A673 (cell line): ENCODE measurements at regions not wholly inside any gene's neighbourhood (a gene's known extent, or its start where the extent isn't known, plus 50 kb on each side); places are given as distances from the start of the nearest gene placed in this dataset.

ENCODE experiments used
- BruUV-seq: library from RNA; stranded (reverse); fragments of 400-500 nt; replicated peaks from 2 replicates; lab custom pipeline; 2021; lab: Mats Ljungman, UMichigan
- CTCF ChIA-PET: fragments of 300-600 bp; sonication (Branson Sonifier 250); formaldehyde crosslinking; loops from one replicate; lab custom pipeline; 2022; ENCODE audit warnings: antibody characterized with exemption; lab: Charles Lee
- POLR2A ChIA-PET: fragments of 300-600 bp; sonication (Branson Sonifier 250); formaldehyde crosslinking; loops from one replicate; lab custom pipeline; 2022; ENCODE audit warnings: antibody characterized with exemption; ENCODE audit not compliant: low non-redundant PET; lab: Charles Lee
- DNase-seq: peaks from one replicate; pipeline ENCODE4 v3.0.0-alpha.2; 2015; ENCODE audit warnings: low spot score
- H3K27ac ChIP-seq: fragments of 200-600 bp; sonication (generic); 2 replicates; pipeline ENCODE4 v1.5.1; 2016; ENCODE audit warnings: mixed run types, low read depth, mild to moderate bottlenecking, mixed read lengths, antibody characterized with exemption, low read length; ENCODE audit not compliant: poor library complexity, severe bottlenecking
- H3K27me3 ChIP-seq: fragments of 200-600 bp; sonication (generic); replicated peaks from 2 replicates; pipeline ENCODE4 v1.6.1; 2017; ENCODE audit warnings: mixed run types, low read depth, mild to moderate bottlenecking, mixed read lengths, antibody characterized with exemption, low read length; ENCODE audit not compliant: insufficient read depth, poor library complexity
- H3K36me3 ChIP-seq: fragments of 200-600 bp; sonication (generic); 2 replicates; pipeline ENCODE4 v1.6.1; 2016; ENCODE audit warnings: mixed run types, mild to moderate bottlenecking, mixed read lengths, antibody characterized with exemption, low read length; ENCODE audit not compliant: insufficient read depth, poor library complexity, severe bottlenecking
- H3K4me1 ChIP-seq: fragments of 200-600 bp; sonication (generic); 2 replicates; pipeline ENCODE4 v1.6.1; 2017; ENCODE audit warnings: mixed run types, mild to moderate bottlenecking, mixed read lengths, antibody characterized with exemption, low read length; ENCODE audit not compliant: insufficient read depth, poor library complexity, severe bottlenecking
- H3K4me3 ChIP-seq: fragments of 200-600 bp; sonication (generic); 2 replicates; pipeline ENCODE4 v1.5.1; 2016; ENCODE audit warnings: low read depth, mixed run types, mild to moderate bottlenecking, mixed read lengths, low read length; ENCODE audit not compliant: poor library complexity, severe bottlenecking
- H3K9me3 ChIP-seq: fragments of 200-600 bp; sonication (generic); 2 replicates; pipeline ENCODE4 v1.6.1; 2016; ENCODE audit warnings: mixed run types, low read depth, mild to moderate bottlenecking, mixed read lengths, antibody characterized with exemption, low read length; ENCODE audit not compliant: poor library complexity, severe bottlenecking
- EZH2 ChIP-seq: fragments of 200-600 bp; sonication (generic); IDR thresholded peaks from 2 replicates; pipeline ENCODE4 v1.6.1; 2017; ENCODE audit warnings: borderline replicate concordance, low read depth, mild to moderate bottlenecking, mixed read lengths, antibody characterized with exemption, low read length; ENCODE audit not compliant: poor library complexity, severe bottlenecking
- intact Hi-C: fragments of 100-400 bp; cut with micrococcal nuclease; formaldehyde crosslinking; loops from one replicate; pipeline ENCODE4 v1.10.0; 2022; ENCODE audit not compliant: unreplicated experiment
- TF ChIP-seq, protein P1 (sequence below): fragments of 300-800, 200-600 bp; sonication (generic); conservative IDR thresholded peaks from 2 replicates; pipeline ENCODE4 v1.5.1; 2017; ENCODE audit warnings: low read depth, mild to moderate bottlenecking, antibody characterized with exemption, low read length, moderate library complexity, mixed read lengths

DNA sequence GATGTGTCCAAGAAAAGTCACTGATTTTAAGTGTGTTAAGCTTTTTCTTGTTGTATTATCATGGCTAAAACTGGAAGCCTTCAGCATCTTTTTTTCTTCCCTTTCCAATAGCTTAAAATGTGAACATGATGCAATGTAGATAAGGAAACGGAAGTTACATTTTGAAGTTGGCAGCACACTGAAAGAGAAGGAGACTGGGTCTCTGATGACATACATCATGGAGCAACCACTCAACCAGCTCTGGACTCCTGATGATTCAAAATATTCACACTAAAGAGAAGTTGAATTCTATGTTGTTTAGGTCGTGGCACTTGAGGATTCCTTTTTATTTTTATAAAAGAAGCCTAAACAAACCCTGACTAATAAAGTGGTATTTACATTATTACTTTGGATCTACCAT, 488.3 kb upstream of the ALCAM start:
- ChIA-PET POLR2A (no interaction called here), CTCF (no interaction called here)
- peaks cover 6% of the 10 kb centered on the region for H3K4me1 ChIP-seq
- no peak overlapping the region for H3K4me3 ChIP-seq
- H3K27me3 ChIP-seq = no peaks in the 10 kb centered on the region
- BruUV-seq = no TSS peak
- no peaks in the 10 kb centered on the region for H3K9me3 ChIP-seq
- H3K36me3 ChIP-seq = no peaks in the 10 kb centered on the region
- H3K27ac ChIP-seq = no peak overlapping the region
- no peak for DNase-seq
- TF ChIP-seq EZH2 = no peak
- TF ChIP-seq, protein P1, sequence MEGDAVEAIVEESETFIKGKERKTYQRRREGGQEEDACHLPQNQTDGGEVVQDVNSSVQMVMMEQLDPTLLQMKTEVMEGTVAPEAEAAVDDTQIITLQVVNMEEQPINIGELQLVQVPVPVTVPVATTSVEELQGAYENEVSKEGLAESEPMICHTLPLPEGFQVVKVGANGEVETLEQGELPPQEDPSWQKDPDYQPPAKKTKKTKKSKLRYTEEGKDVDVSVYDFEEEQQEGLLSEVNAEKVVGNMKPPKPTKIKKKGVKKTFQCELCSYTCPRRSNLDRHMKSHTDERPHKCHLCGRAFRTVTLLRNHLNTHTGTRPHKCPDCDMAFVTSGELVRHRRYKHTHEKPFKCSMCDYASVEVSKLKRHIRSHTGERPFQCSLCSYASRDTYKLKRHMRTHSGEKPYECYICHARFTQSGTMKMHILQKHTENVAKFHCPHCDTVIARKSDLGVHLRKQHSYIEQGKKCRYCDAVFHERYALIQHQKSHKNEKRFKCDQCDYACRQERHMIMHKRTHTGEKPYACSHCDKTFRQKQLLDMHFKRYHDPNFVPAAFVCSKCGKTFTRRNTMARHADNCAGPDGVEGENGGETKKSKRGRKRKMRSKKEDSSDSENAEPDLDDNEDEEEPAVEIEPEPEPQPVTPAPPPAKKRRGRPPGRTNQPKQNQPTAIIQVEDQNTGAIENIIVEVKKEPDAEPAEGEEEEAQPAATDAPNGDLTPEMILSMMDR = no peak
- intact Hi-C loops = no loop called here

GRCh38 chr3:104879919-104880318, 486.8 kb upstream of the ALCAM start:
- intact Hi-C loops = no loop called here
- CTCF ChIA-PET = no interaction called here
- DNase-seq = peak; percentile 45
- no TSS peak for BruUV-seq
- TF ChIP-seq EZH2 = no peak
- TF ChIP-seq, protein P1 = no peak
- no peaks in the 10 kb centered on the region for H3K36me3 ChIP-seq
- POLR2A ChIA-PET = interaction anchor here (0.6 kb wide), 1 partner anchor 75 kb away, joined by 4 read pairs; no protein-coding TSS in a partner anchor
- peak overlapping the region; percentile 7 for H3K27ac ChIP-seq
- H3K4me1 ChIP-seq = peaks cover 6% of the 10 kb centered on the region
- no peaks in the 10 kb centered on the region for H3K9me3 ChIP-seq
- no peak overlapping the region for H3K4me3 ChIP-seq
- H3K27me3 ChIP-seq = no peaks in the 10 kb centered on the region

- intact Hi-C loops = no loop called here
- POLR2A ChIA-PET = no interaction called here
Observed at GRCh38 chr3:104885214-104885814, 481.4 kb upstream of the ALCAM start.

More at GRCh38 chr3:104885214-104885814, 481.4 kb upstream of the ALCAM start:
- Histone ChIP-seq H3K9me3 (no peaks in the 10 kb centered on the region), H3K4me1 (no peaks in the 10 kb centered on the region), H3K36me3 (no peaks in the 10 kb centered on the region), H3K4me3 (no peak overlapping the region), H3K27me3 (no peaks in the 10 kb centered on the region), H3K27ac (no peak overlapping the region)
- TF ChIP-seq EZH2 = no peak
- TF ChIP-seq, protein P1 = no peak
- DNase-seq = no peak
- no TSS peak for BruUV-seq
- CTCF ChIA-PET = no interaction called here
